ENCODE measurements at regions not wholly inside any gene's neighbourhood (a gene's known extent, or its start where the extent isn't known, plus 50 kb on each side); places are given as distances from the start of the nearest gene placed in this dataset.

- TF ChIP-seq ZBTB33 (IDR thresholded peaks at IDR 0.05), result no peak
Observed at GRCh38 chr3:106913111-106913698, 464.0 kb upstream of the CCDC54 start (continued).

GRCh38 chr3:106913966-106914365 is 463.3 kb upstream of the CCDC54 start:
- H3K9ac ChIP-seq (ENCODE audit: low read depth in 1 of 2, low read length in 2 of 2), result no peak overlapping the region
- H3K27ac ChIP-seq (ENCODE audit: low read depth in 1 of 2, low read length in 2 of 2), result no peak overlapping the region
- no peak for DNase-seq (ENCODE audit: low spot score)
- TF ChIP-seq GABPA (IDR thresholded peaks at IDR 0.05 in 1 of 2, conservative IDR thresholded peaks at IDR 0.05 in 1 of 2) (no peak), ZBTB33 (IDR thresholded peaks at IDR 0.05) (no peak), CTCF (IDR thresholded peaks at IDR 0.05; ENCODE audit: low read depth, low read length, missing input control) (no peak), TAF1 (conservative IDR thresholded peaks at IDR 0.05) (no peak), HNF4G (IDR thresholded peaks at IDR 0.05) (no peak), FOXA1 (IDR thresholded peaks at IDR 0.05) (no peak), RXRA (IDR thresholded peaks at IDR 0.05) (no peak), JUND (IDR thresholded peaks at IDR 0.05) (no peak), EGR1 (IDR thresholded peaks at IDR 0.05; ENCODE audit: low read depth in 2 of 2) (no peak), SP1 (IDR thresholded peaks at IDR 0.05) (no peak), YY1 (IDR thresholded peaks at IDR 0.05) (no peak), REST (IDR thresholded peaks at IDR 0.05) (no peak)
- no peaks in the 10 kb centered on the region for H3K9me3 ChIP-seq (ENCODE audit: control insufficient read depth in 4 of 4, low read length in 3 of 4)
- no peaks in the 10 kb centered on the region for H3K4me1 ChIP-seq (ENCODE audit: control insufficient read depth in 4 of 4, insufficient read depth in 4 of 4, low read length in 3 of 4)
- H3K36me3 ChIP-seq (ENCODE audit: control insufficient read depth in 4 of 4, insufficient read depth in 3 of 4, low read depth in 1 of 4, low read length in 3 of 4), result no peaks in the 10 kb centered on the region
- no peaks in the 10 kb centered on the region for H3K27me3 ChIP-seq (ENCODE audit: control insufficient read depth in 4 of 4, insufficient read depth in 4 of 4, low read length in 3 of 4)
- WGBS, result 85% methylated on average over 4 of the region's 4 CpGs
- H3K4me3 ChIP-seq (ENCODE audit: low read depth in 1 of 3, low read length in 3 of 3), result no peak overlapping the region

All from liver (tissue), 8 donors.